Ascending aorta (tissue), 2 donors: ENCODE measurements at regions not wholly inside any gene's neighbourhood (a gene's known extent, or its start where the extent isn't known, plus 50 kb on each side); places are given as distances from the start of the nearest gene placed in this dataset.
"Not testable (repeated sequence)": the region's sequence is repeated elsewhere in the genome, so short reads cannot be mapped to it uniquely, and the experiment has no call there.

ENCODE experiments used
- DNase-seq, 2 donors: peaks; one replicate each; pipeline ENCODE4 v3.0.0-alpha.2; 2019; ENCODE audit warnings: low spot score in 2 of 2
- H3K27ac ChIP-seq, 2 donors: fragments of 200-600 bp; sonication (generic); one replicate each; pipeline ENCODE4 v1.5.1; 2016 to 2017; ENCODE audit warnings: mild to moderate bottlenecking in 1 of 2
- H3K27me3 ChIP-seq: fragments of 200-600 bp; sonication (generic); one replicate; pipeline ENCODE4 v1.5.1; 2017
- H3K36me3 ChIP-seq, 2 donors: fragments of 200-600 bp; sonication (generic); one replicate each; pipeline ENCODE4 v1.5.1; 2016
- H3K4me1 ChIP-seq, 2 donors: fragments of 200-600 bp; sonication (generic); one replicate each; pipeline ENCODE4 v1.5.1; 2016 to 2017; ENCODE audit warnings: mild to moderate bottlenecking in 1 of 2
- H3K4me3 ChIP-seq, 2 donors: fragments of 200-600 bp; sonication (generic); one replicate each; pipeline ENCODE4 v1.5.1; 2016 to 2017; ENCODE audit warnings: mild to moderate bottlenecking in 1 of 2
- H3K9me3 ChIP-seq, 2 donors: fragments of 200-600 bp; sonication (generic); one replicate each; pipeline ENCODE4 v1.5.1; 2016
- intact Hi-C: fragments of 100-400 bp; cut with DNase I; formaldehyde crosslinking; loops from one replicate; pipeline ENCODE4 v1.15.1; 2023
- TF ChIP-seq, protein P1 (sequence below), 3 experiments: fragments of 200-600 bp in 2 of 3; fragments of 450-650 bp in 1 of 3; sonication (generic) in 2 of 3; IDR thresholded peaks; one replicate each; pipeline ENCODE4 v1.5.1; 2016 to 2019; ENCODE audit warnings: antibody characterized with exemption in 3 of 3, mild to moderate bottlenecking in 1 of 3, moderate library complexity in 1 of 3

DNA sequence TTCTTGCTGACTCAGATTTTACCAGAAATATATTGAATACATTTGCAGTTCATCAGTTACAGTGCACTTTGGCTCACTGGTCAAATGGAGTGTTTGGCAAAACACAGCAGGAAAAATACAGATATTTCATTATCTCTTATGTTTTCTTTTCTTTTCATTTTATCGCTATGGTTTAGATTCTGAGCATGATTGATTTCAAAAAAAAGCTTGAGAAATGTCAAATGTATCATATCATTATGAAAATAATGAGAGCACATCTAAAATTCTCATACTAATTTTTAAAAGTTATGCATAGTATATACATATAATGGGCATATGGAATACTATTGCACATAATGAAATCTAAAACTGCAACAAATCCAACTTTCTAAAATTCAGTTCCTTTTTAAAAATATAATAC, 593.8 kb upstream of the PCDH7 start:
- intact Hi-C loops: no loop called here
- Histone ChIP-seq H3K36me3 (no peaks in the 10 kb centered on the region), H3K9me3 (no peaks in the 10 kb centered on the region), H3K27ac (no peak overlapping the region), H3K4me1 (no peaks in the 10 kb centered on the region), H3K27me3 (no peaks in the 10 kb centered on the region), H3K4me3 (no peak overlapping the region)
- TF ChIP-seq, protein P1, sequence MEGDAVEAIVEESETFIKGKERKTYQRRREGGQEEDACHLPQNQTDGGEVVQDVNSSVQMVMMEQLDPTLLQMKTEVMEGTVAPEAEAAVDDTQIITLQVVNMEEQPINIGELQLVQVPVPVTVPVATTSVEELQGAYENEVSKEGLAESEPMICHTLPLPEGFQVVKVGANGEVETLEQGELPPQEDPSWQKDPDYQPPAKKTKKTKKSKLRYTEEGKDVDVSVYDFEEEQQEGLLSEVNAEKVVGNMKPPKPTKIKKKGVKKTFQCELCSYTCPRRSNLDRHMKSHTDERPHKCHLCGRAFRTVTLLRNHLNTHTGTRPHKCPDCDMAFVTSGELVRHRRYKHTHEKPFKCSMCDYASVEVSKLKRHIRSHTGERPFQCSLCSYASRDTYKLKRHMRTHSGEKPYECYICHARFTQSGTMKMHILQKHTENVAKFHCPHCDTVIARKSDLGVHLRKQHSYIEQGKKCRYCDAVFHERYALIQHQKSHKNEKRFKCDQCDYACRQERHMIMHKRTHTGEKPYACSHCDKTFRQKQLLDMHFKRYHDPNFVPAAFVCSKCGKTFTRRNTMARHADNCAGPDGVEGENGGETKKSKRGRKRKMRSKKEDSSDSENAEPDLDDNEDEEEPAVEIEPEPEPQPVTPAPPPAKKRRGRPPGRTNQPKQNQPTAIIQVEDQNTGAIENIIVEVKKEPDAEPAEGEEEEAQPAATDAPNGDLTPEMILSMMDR (IDR thresholded peaks at IDR 0.05): no peak
- DNase-seq: no peak

DNA sequence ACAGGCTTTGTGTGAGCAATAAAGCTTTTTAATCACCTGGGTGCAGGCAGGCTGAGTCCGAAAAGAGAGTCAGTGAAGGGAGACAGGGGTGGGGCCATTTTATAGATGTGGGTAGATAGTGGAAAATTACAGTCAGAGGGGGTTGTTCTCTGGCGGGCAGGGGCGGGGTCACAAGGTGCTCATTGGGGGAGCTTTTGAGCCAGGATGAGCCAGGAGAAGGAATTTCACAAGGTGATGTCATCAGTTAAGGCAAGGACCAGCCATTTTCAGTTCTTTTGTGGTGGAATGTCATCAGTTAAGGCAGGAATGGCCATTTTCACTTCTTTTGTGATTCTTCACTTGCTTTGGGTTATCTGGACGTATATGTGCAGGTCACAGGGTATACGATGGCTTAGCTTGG, 571.3 kb upstream of the PCDH7 start:
- H3K27me3 ChIP-seq, DNase-seq, H3K27ac ChIP-seq, H3K36me3 ChIP-seq, H3K4me3 ChIP-seq, intact Hi-C loops, H3K4me1 ChIP-seq, H3K9me3 ChIP-seq: not testable (repeated sequence)

DNA sequence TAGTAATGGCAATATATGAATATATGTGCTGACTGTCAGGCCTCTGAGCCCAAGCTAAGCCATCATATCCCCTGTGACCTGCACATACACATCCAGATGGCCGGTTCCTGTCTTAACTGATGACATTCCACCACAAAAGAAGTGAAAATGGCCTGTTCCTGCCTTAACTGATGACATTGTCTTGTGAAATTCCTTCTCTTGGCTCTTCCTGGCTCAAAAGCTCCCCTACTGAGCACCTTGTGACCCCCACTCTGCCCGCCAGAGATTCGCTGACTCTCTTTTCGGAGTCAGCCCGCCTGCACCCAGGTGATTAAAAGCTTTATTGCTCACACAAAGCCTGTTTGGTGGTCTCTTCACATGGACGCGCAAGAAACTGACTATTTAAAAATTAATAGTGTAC, 570.6 kb upstream of the PCDH7 start:
- H3K4me1 ChIP-seq, H3K9me3 ChIP-seq, H3K36me3 ChIP-seq, H3K27me3 ChIP-seq, H3K27ac ChIP-seq, DNase-seq, intact Hi-C loops, H3K4me3 ChIP-seq: not testable (repeated sequence)

DNA sequence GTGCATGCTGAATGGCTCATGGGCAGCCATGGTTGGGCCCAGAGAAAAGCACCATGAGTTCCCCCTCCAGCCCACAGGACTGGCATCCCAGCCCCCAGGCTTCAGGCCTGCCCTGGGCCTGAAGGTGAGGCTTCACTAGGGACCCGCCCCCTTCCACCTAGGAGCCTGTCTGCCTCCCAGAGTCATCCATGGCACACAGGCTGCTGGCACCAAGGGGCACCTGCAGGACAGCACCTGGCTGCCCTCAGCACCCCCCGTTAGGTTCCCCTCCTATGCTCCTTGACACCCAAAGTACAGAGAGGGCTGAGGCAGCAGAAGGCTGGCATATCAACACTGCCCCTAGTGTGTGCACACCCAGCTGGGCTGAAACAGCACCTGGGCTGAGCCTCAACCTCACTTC, 566.7 kb upstream of the PCDH7 start:
- H3K27ac ChIP-seq: no peak overlapping the region
- no peak overlapping the region for H3K4me3 ChIP-seq
- H3K27me3 ChIP-seq: no peaks in the 10 kb centered on the region
- H3K9me3 ChIP-seq: no peaks in the 10 kb centered on the region
- intact Hi-C loops: no loop called here
- no peaks in the 10 kb centered on the region for H3K36me3 ChIP-seq
- DNase-seq: no peak
- TF ChIP-seq, protein P1 (IDR thresholded peaks at IDR 0.05): no peak
- H3K4me1 ChIP-seq: no peaks in the 10 kb centered on the region

DNA sequence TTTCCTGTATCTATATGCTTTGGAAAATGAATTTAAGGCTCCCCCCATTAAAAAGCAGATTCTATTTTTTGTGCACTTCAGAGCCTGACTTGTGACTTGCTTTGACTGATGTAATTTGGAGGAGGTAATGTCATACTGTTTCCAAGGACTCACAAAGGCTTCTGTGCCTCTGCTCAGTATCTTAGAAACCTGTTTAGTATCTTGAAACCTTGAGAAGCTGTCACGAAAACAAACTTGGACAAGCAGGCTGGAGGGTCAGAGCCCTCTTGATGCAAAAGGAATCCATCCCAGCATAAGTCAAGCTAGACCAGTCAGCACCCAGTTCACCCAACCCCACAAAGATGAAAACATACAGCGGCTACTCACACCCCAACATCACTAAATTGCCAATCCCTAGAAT, 560.0 kb upstream of the PCDH7 start:
- H3K4me1 ChIP-seq: no peaks in the 10 kb centered on the region
- DNase-seq: no peak
- no peak overlapping the region for H3K27ac ChIP-seq
- H3K36me3 ChIP-seq: no peaks in the 10 kb centered on the region
- H3K9me3 ChIP-seq: no peaks in the 10 kb centered on the region
- no peaks in the 10 kb centered on the region for H3K27me3 ChIP-seq
- TF ChIP-seq, protein P1 (IDR thresholded peaks at IDR 0.05): no peak
- no peak overlapping the region for H3K4me3 ChIP-seq
- intact Hi-C loops: no loop called here

DNA sequence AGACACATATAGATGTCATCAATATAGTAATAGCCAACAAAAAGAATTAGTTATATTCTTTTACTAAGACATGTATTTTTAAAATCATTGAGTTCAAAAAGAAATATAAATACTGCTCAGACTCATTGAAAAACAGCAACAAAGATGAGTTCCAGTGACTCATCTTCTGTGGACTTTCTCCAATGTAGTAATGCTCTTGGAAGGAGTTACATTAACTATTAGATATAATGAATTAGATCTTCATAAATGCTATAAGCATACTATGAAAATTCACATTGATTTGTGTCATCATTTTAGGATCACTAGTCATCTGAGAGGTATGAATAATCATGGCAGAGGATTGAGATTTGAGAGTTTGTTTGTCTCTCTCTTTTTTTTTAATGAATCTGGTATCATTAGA, 547.8 kb upstream of the PCDH7 start:
- intact Hi-C loops: no loop called here
- TF ChIP-seq, protein P1 (IDR thresholded peaks at IDR 0.05): no peak

DNA sequence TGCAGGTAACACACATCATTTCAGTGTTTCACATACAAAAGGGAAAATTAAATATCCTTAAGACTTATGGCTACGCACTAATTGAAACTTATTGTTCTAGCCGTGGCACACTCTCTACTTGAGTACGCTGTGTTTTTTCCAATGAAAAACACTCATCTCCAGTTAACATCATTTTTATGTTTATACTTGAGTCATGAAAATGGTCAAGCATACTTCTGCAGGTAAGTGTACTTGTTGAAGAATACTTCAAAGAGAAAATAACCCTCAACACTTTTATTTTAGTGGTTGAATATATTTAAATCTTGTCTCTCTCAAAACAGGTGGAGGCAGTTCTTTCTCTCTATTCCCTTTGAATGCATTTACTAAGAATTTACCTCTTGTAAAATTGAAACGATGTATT, 538.7 kb upstream of the PCDH7 start:
- no peaks in the 10 kb centered on the region for H3K4me1 ChIP-seq
- no peak overlapping the region for H3K4me3 ChIP-seq
- intact Hi-C loops: no loop called here
- no peaks in the 10 kb centered on the region for H3K36me3 ChIP-seq
- no peaks in the 10 kb centered on the region for H3K27me3 ChIP-seq
- H3K27ac ChIP-seq: no peak overlapping the region
- H3K9me3 ChIP-seq: no peaks in the 10 kb centered on the region
- TF ChIP-seq, protein P1 (IDR thresholded peaks at IDR 0.05): no peak
- DNase-seq: no peak

More for the DNA sequence above, 547.8 kb upstream of the PCDH7 start:
- Histone ChIP-seq H3K36me3 (no peaks in the 10 kb centered on the region), H3K4me3 (no peak overlapping the region), H3K27me3 (no peaks in the 10 kb centered on the region), H3K27ac (no peak overlapping the region), H3K9me3 (no peaks in the 10 kb centered on the region), H3K4me1 (no peaks in the 10 kb centered on the region)
- DNase-seq: no peak
